ENCODE measurements at regions not wholly inside any gene's neighbourhood (a gene's known extent, or its start where the extent isn't known, plus 50 kb on each side); places are given as distances from the start of the nearest gene placed in this dataset.

DNA sequence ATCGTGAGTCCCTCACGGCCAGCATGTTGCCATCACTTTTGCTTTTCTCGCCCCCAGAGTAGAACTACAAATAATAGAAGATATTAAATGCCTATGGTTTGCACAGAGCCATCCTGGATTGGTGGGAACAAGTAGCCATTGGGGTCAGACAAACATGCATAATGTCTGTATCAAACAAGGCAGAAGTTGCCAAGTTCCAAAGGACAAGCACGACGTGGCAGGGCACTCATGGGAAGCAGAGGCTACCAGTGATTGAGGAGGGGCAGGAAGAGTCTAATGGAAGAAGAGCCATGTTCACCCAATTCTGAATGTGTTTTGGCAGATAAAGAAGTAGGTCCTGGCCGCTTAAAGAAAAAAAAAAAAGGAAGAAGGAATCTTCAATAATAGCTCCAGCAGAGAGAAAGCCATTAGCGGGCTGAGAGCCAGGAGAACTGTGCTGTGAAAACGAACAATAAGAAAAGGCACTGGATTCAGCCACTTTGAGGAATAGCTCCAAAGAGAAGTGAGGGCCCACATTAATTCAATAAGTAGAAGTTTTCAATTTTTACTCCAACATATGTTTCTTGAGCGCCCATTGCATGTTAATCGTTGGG is 153.7 kb upstream of the ADCY2 start:
- TF ChIP-seq, protein P1, sequence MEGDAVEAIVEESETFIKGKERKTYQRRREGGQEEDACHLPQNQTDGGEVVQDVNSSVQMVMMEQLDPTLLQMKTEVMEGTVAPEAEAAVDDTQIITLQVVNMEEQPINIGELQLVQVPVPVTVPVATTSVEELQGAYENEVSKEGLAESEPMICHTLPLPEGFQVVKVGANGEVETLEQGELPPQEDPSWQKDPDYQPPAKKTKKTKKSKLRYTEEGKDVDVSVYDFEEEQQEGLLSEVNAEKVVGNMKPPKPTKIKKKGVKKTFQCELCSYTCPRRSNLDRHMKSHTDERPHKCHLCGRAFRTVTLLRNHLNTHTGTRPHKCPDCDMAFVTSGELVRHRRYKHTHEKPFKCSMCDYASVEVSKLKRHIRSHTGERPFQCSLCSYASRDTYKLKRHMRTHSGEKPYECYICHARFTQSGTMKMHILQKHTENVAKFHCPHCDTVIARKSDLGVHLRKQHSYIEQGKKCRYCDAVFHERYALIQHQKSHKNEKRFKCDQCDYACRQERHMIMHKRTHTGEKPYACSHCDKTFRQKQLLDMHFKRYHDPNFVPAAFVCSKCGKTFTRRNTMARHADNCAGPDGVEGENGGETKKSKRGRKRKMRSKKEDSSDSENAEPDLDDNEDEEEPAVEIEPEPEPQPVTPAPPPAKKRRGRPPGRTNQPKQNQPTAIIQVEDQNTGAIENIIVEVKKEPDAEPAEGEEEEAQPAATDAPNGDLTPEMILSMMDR (IDR thresholded peaks at IDR 0.05), result no peak
- TF ChIP-seq POLR2AphosphoS5 (IDR thresholded peaks at IDR 0.05), result no peak
- no peak for TF ChIP-seq POLR2A (IDR thresholded peaks at IDR 0.05)

Data from prostate gland (tissue), 2 donors.